ENCODE measurements at regions not wholly inside any gene's neighbourhood (a gene's known extent, or its start where the extent isn't known, plus 50 kb on each side); places are given as distances from the start of the nearest gene placed in this dataset.

DNA sequence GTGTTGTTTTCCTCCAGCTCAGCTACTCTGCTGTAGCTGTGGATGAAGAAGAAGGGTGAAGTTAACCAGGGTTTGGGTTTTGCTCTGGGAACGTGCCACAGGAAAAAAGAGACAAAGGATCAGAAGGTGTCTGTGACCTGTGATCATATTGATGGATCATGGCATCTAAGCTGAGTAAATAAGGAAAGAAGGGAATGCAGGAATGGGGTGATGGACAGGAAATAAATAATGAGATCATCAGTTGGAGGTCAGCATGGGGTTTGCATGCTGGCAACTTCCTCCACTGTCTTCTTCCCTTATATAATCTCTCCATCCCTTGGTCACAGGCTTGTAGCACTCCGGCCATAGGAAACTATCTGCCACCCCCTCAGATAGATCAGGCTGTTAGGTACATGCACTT is 430.3 kb upstream of the PDE3A start:
- TF ChIP-seq POLR2AphosphoS5 (IDR thresholded peaks at IDR 0.05; ENCODE audit: low read depth, low read length) (no peak), POLR2A (IDR thresholded peaks at IDR 0.05; ENCODE audit: low read depth, low read length) (no peak), TAF1 (IDR thresholded peaks at IDR 0.05; ENCODE audit: borderline replicate concordance, low read depth, low read length) (no peak)

Data from GM12892 (cell line).